ENCODE measurements at regions not wholly inside any gene's neighbourhood (a gene's known extent, or its start where the extent isn't known, plus 50 kb on each side); places are given as distances from the start of the nearest gene placed in this dataset.

GRCh38 chr5:74304536-74304935 is 336.0 kb downstream of the ENC1 start:
- peaks cover 0 to 7% (median 0%) of the 10 kb centered on the region in 10 experiments; a peak in 2 of 20 replicates for H3K4me1 ChIP-seq
- H4K20me1 ChIP-seq: no peaks in the 10 kb centered on the region
- H3K4me3 ChIP-seq: no peak overlapping the region
- H3K36me3 ChIP-seq: no peaks in the 10 kb centered on the region
- H3K9me3 ChIP-seq (replicated peaks in 1 of 11): no peaks in the 10 kb centered on the region
- TF ChIP-seq Cebpa-rat (IDR thresholded peaks at IDR 0.05): no peak
- no peaks in the 10 kb centered on the region for H3K27me3 ChIP-seq
- H3K9ac ChIP-seq: no peak overlapping the region
- no peak overlapping the region for H3K27ac ChIP-seq
- H3K4me2 ChIP-seq: 0 out of 22 replicates have a peak overlapping the region, but pooled peaks of 2 of the 11 experiments have one; percentile 8 to 22

- H3K9ac ChIP-seq: no peak overlapping the region
- TF ChIP-seq Cebpa-rat (IDR thresholded peaks at IDR 0.05): no peak
- no peak overlapping the region for H3K4me2 ChIP-seq
- H3K36me3 ChIP-seq: no peaks in the 10 kb centered on the region
- H3K9me3 ChIP-seq (replicated peaks in 1 of 11): no peaks in the 10 kb centered on the region
- H3K4me1 ChIP-seq: peaks cover 0 to 7% (median 0%) of the 10 kb centered on the region in 10 experiments; a peak in 2 of 20 replicates
- H3K4me3 ChIP-seq: no peak overlapping the region
- no peak overlapping the region for H3K27ac ChIP-seq
- H4K20me1 ChIP-seq: no peaks in the 10 kb centered on the region
- no peaks in the 10 kb centered on the region for H3K27me3 ChIP-seq
These were observed 336.9 kb downstream of the ENC1 start for GRCh38 chr5:74303578-74303977.

- no peaks in the 10 kb centered on the region for H3K27me3 ChIP-seq
- no peak for TF ChIP-seq Cebpa-rat (IDR thresholded peaks at IDR 0.05)
- H3K9me3 ChIP-seq (replicated peaks in 1 of 11): no peaks in the 10 kb centered on the region
- H3K4me3 ChIP-seq: no peak overlapping the region
- H3K9ac ChIP-seq: no peak overlapping the region
- H3K4me2 ChIP-seq: no peak overlapping the region
- no peak overlapping the region for H3K27ac ChIP-seq
- H3K36me3 ChIP-seq: no peaks in the 10 kb centered on the region
- H4K20me1 ChIP-seq: no peaks in the 10 kb centered on the region
- H3K4me1 ChIP-seq: peaks cover 0 to 7% (median 0%) of the 10 kb centered on the region in 10 experiments; a peak in 2 of 20 replicates
These were observed 339.0 kb downstream of the ENC1 start for GRCh38 chr5:74301576-74301975.

- TF ChIP-seq Cebpa-rat (IDR thresholded peaks at IDR 0.05): no peak
These were observed 339.6 kb downstream of the ENC1 start for GRCh38 chr5:74300808-74301389.

GRCh38 chr5:74299833-74300232 is 340.7 kb downstream of the ENC1 start:
- H3K27ac ChIP-seq: no peak overlapping the region
- TF ChIP-seq Cebpa-rat (IDR thresholded peaks at IDR 0.05): no peak
- no peak overlapping the region for H3K4me3 ChIP-seq
- H3K4me1 ChIP-seq: peaks cover 0 to 6% (median 2%) of the 10 kb centered on the region in 10 experiments; a peak in 10 of 20 replicates
- no peak overlapping the region for H3K4me2 ChIP-seq
- no peak overlapping the region for H3K9ac ChIP-seq
- no peaks in the 10 kb centered on the region for H3K27me3 ChIP-seq
- H4K20me1 ChIP-seq: no peaks in the 10 kb centered on the region
- no peaks in the 10 kb centered on the region for H3K36me3 ChIP-seq
- H3K9me3 ChIP-seq (replicated peaks in 1 of 11): no peaks in the 10 kb centered on the region

More at GRCh38 chr5:74300808-74301389, 339.6 kb downstream of the ENC1 start:
- Histone ChIP-seq H3K4me3 (no peak overlapping the region), H3K27me3 (no peaks in the 10 kb centered on the region), H3K9ac (no peak overlapping the region), H3K27ac (no peak overlapping the region), H3K36me3 (no peaks in the 10 kb centered on the region), H4K20me1 (no peaks in the 10 kb centered on the region), H3K9me3 (replicated peaks in 1 of 11) (no peaks in the 10 kb centered on the region), H3K4me2 (no peak overlapping the region), H3K4me1 (peaks cover 0 to 7% (median 0%) of the 10 kb centered on the region in 10 experiments; a peak in 2 of 20 replicates)

GRCh38 chr5:74296685-74297408 is 343.7 kb downstream of the ENC1 start:
- no peak for TF ChIP-seq Cebpa-rat (IDR thresholded peaks at IDR 0.05)
- H3K27ac ChIP-seq: no peak overlapping the region
- H3K9ac ChIP-seq: no peak overlapping the region
- H3K4me2 ChIP-seq: no peak overlapping the region
- no peaks in the 10 kb centered on the region for H3K36me3 ChIP-seq
- H4K20me1 ChIP-seq: no peaks in the 10 kb centered on the region
- H3K4me3 ChIP-seq: no peak overlapping the region
- peaks cover 0 to 18% (median 12%) of the 10 kb centered on the region in 10 experiments; a peak in 16 of 20 replicates for H3K4me1 ChIP-seq
- no peaks in the 10 kb centered on the region for H3K27me3 ChIP-seq
- no peaks in the 10 kb centered on the region for H3K9me3 ChIP-seq (replicated peaks in 1 of 11)

GRCh38 chr5:74295676-74296075 is 344.9 kb downstream of the ENC1 start:
- Histone ChIP-seq H3K27ac (no peak overlapping the region), H3K9me3 (replicated peaks in 1 of 11) (no peaks in the 10 kb centered on the region), H3K4me1 (peaks cover 0 to 18% (median 12%) of the 10 kb centered on the region in 10 experiments; a peak in 16 of 20 replicates), H3K4me2 (no peak overlapping the region), H3K4me3 (no peak overlapping the region), H3K9ac (no peak overlapping the region), H3K36me3 (no peaks in the 10 kb centered on the region), H4K20me1 (no peaks in the 10 kb centered on the region), H3K27me3 (no peaks in the 10 kb centered on the region)
- TF ChIP-seq Cebpa-rat (IDR thresholded peaks at IDR 0.05): no peak

- Histone ChIP-seq H3K9ac (no peak overlapping the region), H4K20me1 (no peaks in the 10 kb centered on the region), H3K4me3 (no peak overlapping the region), H3K27ac (no peak overlapping the region), H3K36me3 (no peaks in the 10 kb centered on the region), H3K9me3 (replicated peaks in 1 of 11) (no peaks in the 10 kb centered on the region), H3K4me2 (peak overlapping the region in 3 of 11 experiments; percentile 55 to 66 (median 55); a peak in 4 of 22 replicates), H3K27me3 (no peaks in the 10 kb centered on the region), H3K4me1 (peaks cover 0 to 18% (median 12%) of the 10 kb centered on the region in 10 experiments; a peak in 16 of 20 replicates)
- TF ChIP-seq Cebpa-rat (IDR thresholded peaks at IDR 0.05): no peak
These were observed 345.4 kb downstream of the ENC1 start for GRCh38 chr5:74295141-74295540.

GRCh38 chr5:74294231-74294705 is 346.3 kb downstream of the ENC1 start:
- Histone ChIP-seq H3K9ac (no peak overlapping the region), H4K20me1 (no peaks in the 10 kb centered on the region), H3K4me2 (peak overlapping the region; percentile 19 to 66 (median 47); a peak in 19 of 22 replicates), H3K27me3 (no peaks in the 10 kb centered on the region), H3K9me3 (replicated peaks in 1 of 11) (no peaks in the 10 kb centered on the region), H3K4me3 (no peak overlapping the region), H3K4me1 (peaks cover 0 to 18% (median 12%) of the 10 kb centered on the region in 10 experiments; a peak in 16 of 20 replicates), H3K36me3 (no peaks in the 10 kb centered on the region), H3K27ac (no peak overlapping the region)
- TF ChIP-seq Cebpa-rat (IDR thresholded peaks at IDR 0.05): no peak
